MCF 10A (cell line): ENCODE measurements at regions not wholly inside any gene's neighbourhood (a gene's known extent, or its start where the extent isn't known, plus 50 kb on each side); places are given as distances from the start of the nearest gene placed in this dataset.

Experiments
- BruUV-seq: library from RNA; stranded (reverse); fragments of 400-500 nt; replicated peaks from 2 replicates; lab custom pipeline; 2021; lab: Mats Ljungman, UMichigan
- CTCF ChIA-PET: fragments of 300-600 bp; sonication (Branson Sonifier 250); formaldehyde crosslinking; extraction: SDS; loops from one replicate; lab custom pipeline; 2021; ENCODE audit warnings: antibody characterized with exemption, inconsistent platforms; lab: Yijun Ruan, JAX
- POLR2A ChIA-PET: fragments of 300-600, 350-650 bp; sonication (Branson Sonifier 250); formaldehyde crosslinking; extraction: SDS; loops from one replicate; lab custom pipeline; 2020; ENCODE audit warnings: antibody characterized with exemption, inconsistent platforms; lab: Yijun Ruan, JAX
- DNase-seq: peaks from one replicate; pipeline ENCODE4 v3.0.0-alpha.2; 2018; ENCODE audit not compliant: unreplicated experiment
- H3K27ac Mint-ChIP-seq: one replicate; pipeline ENCODE4 v1.8.0; 2022; ENCODE audit warnings: mild to moderate bottlenecking, low read depth, mixed read lengths; ENCODE audit not compliant: unreplicated experiment
- H3K27me3 Mint-ChIP-seq: one replicate; pipeline ENCODE4 v1.8.0; 2022; ENCODE audit warnings: mixed read lengths; ENCODE audit not compliant: insufficient read depth, unreplicated experiment
- H3K36me3 Mint-ChIP-seq: one replicate; pipeline ENCODE4 v1.8.0; 2022; ENCODE audit warnings: mild to moderate bottlenecking, moderate library complexity, mixed read lengths; ENCODE audit not compliant: insufficient read depth, unreplicated experiment
- H3K4me1 Mint-ChIP-seq: one replicate; pipeline ENCODE4 v1.8.0; 2022; ENCODE audit warnings: mixed read lengths; ENCODE audit not compliant: insufficient read depth, unreplicated experiment
- H3K4me3 Mint-ChIP-seq: one replicate; pipeline ENCODE4 v1.8.0; 2022; ENCODE audit warnings: mild to moderate bottlenecking, moderate library complexity, mixed read lengths; ENCODE audit not compliant: unreplicated experiment
- H3K9me3 Mint-ChIP-seq: one replicate; pipeline ENCODE4 v1.8.0; 2022; ENCODE audit warnings: mixed read lengths; ENCODE audit not compliant: unreplicated experiment
- intact Hi-C: fragments of 100-400 bp; cut with micrococcal nuclease; formaldehyde crosslinking; loops from 2 replicates; pipeline ENCODE4 v1.14.1; 2022
- TF ChIP-seq, protein P1 (sequence below): fragments of 200-600 bp; IDR thresholded peaks from one replicate; pipeline ENCODE4 v1.8.0; 2022; ENCODE audit warnings: antibody characterized with exemption, mild to moderate bottlenecking; ENCODE audit not compliant: unreplicated experiment

DNA sequence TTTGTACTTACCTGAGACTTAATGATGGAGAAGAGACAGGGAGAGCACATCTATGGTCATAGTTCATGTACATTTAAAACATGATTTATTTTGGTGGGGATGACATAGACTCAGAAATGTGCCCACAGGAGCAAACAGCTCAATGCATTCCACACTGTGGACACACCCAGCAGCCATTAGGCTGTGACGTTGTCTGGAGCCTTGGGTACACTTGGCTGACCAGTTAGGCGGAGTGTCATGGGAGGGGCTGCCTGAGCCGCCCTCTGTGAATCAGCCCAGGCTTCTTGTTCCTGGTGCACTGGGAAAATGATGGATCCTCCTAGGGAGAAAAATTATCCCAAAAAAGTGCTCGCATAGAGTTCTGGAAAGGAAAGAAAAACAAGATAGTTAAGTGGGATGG lies 231.0 kb upstream of the GMDS start:
- CTCF ChIA-PET: no interaction called here
- Mint-ChIP-seq H3K4me1 (peaks cover 16% of the 10 kb centered on the region), H3K27ac (peak overlapping the region; percentile 72)

DNA sequence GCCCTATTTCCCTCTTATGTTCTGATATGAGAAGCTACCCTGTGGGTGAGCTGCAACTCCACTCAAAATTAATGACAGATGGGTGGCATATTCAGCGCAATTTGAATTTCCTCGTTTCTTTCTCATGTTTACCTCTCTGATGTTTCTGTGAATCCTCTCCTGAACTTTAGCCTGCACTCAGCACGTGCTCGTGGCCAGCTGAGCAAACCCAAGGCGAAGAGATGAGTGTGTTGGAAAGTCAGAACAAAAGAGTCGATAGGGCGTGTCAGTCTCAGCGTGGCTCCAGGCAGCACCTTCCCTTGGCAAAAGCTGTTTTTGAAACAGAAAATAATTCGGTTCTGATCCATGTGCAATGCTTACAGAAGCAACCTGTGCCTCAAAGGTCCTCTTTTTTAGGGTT lies 226.1 kb upstream of the GMDS start:
- no peak for DNase-seq
- H3K27ac Mint-ChIP-seq: no peak overlapping the region
- intact Hi-C loops: no loop called here
- peaks cover 3% of the 10 kb centered on the region for H3K36me3 Mint-ChIP-seq
- CTCF ChIA-PET: interaction anchor here (0.5 to 1.1 kb wide), 2 partner anchors 263 to 400 kb away, joined by 3 to 4 read pairs; no protein-coding TSS in a partner anchor
- TF ChIP-seq, protein P1, sequence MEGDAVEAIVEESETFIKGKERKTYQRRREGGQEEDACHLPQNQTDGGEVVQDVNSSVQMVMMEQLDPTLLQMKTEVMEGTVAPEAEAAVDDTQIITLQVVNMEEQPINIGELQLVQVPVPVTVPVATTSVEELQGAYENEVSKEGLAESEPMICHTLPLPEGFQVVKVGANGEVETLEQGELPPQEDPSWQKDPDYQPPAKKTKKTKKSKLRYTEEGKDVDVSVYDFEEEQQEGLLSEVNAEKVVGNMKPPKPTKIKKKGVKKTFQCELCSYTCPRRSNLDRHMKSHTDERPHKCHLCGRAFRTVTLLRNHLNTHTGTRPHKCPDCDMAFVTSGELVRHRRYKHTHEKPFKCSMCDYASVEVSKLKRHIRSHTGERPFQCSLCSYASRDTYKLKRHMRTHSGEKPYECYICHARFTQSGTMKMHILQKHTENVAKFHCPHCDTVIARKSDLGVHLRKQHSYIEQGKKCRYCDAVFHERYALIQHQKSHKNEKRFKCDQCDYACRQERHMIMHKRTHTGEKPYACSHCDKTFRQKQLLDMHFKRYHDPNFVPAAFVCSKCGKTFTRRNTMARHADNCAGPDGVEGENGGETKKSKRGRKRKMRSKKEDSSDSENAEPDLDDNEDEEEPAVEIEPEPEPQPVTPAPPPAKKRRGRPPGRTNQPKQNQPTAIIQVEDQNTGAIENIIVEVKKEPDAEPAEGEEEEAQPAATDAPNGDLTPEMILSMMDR: no peak
- peaks cover 14% of the 10 kb centered on the region for H3K27me3 Mint-ChIP-seq
- no TSS peak for BruUV-seq
- H3K9me3 Mint-ChIP-seq: no peaks in the 10 kb centered on the region
- POLR2A ChIA-PET: no interaction called here
- peaks cover 6% of the 10 kb centered on the region for H3K4me1 Mint-ChIP-seq
- H3K4me3 Mint-ChIP-seq: no peak overlapping the region

More for the DNA sequence above, 231.0 kb upstream of the GMDS start:
- peak; percentile 42 for DNase-seq
- Mint-ChIP-seq H3K4me3 (no peak overlapping the region), H3K36me3 (peaks cover 10% of the 10 kb centered on the region), H3K27me3 (no peaks in the 10 kb centered on the region), H3K9me3 (no peaks in the 10 kb centered on the region)
- TF ChIP-seq, protein P1: no peak
- intact Hi-C loops: no loop called here
- POLR2A ChIA-PET: no interaction called here
- no TSS peak for BruUV-seq

DNA sequence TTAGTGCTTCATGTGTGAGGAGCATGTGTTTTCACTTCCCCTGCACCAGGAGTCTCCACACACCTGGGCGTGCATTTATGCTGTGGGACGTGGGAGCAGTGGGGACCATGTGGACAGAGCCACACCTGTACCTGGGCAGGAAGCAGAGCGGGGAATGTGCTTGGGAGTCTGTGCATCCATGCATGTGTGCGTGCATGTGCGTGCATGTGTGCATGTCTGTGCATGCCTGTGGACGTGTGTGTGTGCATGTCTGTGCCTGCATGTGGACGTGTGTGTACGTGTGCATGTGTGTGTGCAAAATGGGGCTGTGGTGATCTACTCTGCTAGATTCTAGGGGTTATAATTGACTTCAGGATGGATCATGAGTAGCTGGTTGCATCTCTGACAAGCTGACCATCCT lies 224.0 kb upstream of the GMDS start:
- no TSS peak for BruUV-seq
- TF ChIP-seq, protein P1: no peak

DNA sequence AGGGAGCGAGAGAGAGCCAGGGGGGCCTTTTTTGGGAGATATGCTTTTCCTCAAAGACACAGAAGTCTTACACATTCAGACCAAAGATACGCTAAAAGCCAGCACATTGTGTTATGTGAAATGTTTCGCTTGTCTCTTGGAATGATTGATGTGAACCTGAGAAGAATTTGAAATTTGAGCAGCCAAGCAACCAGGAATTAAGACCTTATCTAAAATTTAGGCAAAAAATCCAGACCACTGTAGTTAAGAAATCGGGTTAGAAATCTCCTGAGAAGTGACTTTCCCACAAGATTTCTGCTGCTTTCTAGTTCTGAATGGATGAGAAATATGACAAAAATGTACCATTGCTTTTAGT lies 223.2 kb upstream of the GMDS start:
- ChIA-PET CTCF (no interaction called here), POLR2A (no interaction called here)
- Mint-ChIP-seq H3K27ac (no peak overlapping the region), H3K4me3 (no peak overlapping the region), H3K4me1 (peaks cover 5% of the 10 kb centered on the region), H3K9me3 (no peaks in the 10 kb centered on the region), H3K36me3 (no peaks in the 10 kb centered on the region), H3K27me3 (peaks cover 17% of the 10 kb centered on the region)
- BruUV-seq: no TSS peak
- intact Hi-C loops: no loop called here
- TF ChIP-seq, protein P1: no peak
- no peak for DNase-seq

More for the DNA sequence above, 224.0 kb upstream of the GMDS start:
- DNase-seq: no peak
- no peaks in the 10 kb centered on the region for H3K36me3 Mint-ChIP-seq
- intact Hi-C loops: no loop called here
- ChIA-PET CTCF (interaction anchor here (1.1 kb wide), 1 partner anchor 165 kb away, joined by 6 read pairs; no protein-coding TSS in a partner anchor), POLR2A (no interaction called here)
- peaks cover 5% of the 10 kb centered on the region for H3K4me1 Mint-ChIP-seq
- no peaks in the 10 kb centered on the region for H3K9me3 Mint-ChIP-seq
- H3K4me3 Mint-ChIP-seq: no peak overlapping the region
- peaks cover 17% of the 10 kb centered on the region for H3K27me3 Mint-ChIP-seq
- no peak overlapping the region for H3K27ac Mint-ChIP-seq
